DND-41 (cell line): ENCODE measurements at regions not wholly inside any gene's neighbourhood (a gene's known extent, or its start where the extent isn't known, plus 50 kb on each side); places are given as distances from the start of the nearest gene placed in this dataset.

ENCODE experiments used
- ATAC-seq: fragments of 200-7000 bp; cut with Tn5 transposase; 3 replicates; pipeline ENCODE4 v1.9.1; 2021; ENCODE audit warnings: low read depth; ENCODE audit not compliant: insufficient read depth
- DNase-seq: peaks from one replicate; pipeline ENCODE4 v3.0.0-alpha.2; 2020
- H2AFZ ChIP-seq: 2 replicates; pipeline ENCODE4 v1.6.0; 2012; ENCODE audit warnings: low read depth, low read length
- H3K27ac ChIP-seq: 2 replicates; pipeline ENCODE4 v1.5.1; 2012; ENCODE audit warnings: low read length, inconsistent platforms
- H3K27me3 ChIP-seq: fragments of 200-600 bp; sonication (generic); 2 replicates; pipeline ENCODE4 v1.6.0; 2012; ENCODE audit warnings: low read length, mild to moderate bottlenecking, inconsistent platforms; ENCODE audit not compliant: insufficient read depth, poor library complexity
- H3K36me3 ChIP-seq: 2 replicates; pipeline ENCODE4 v1.5.1; 2012; ENCODE audit warnings: low read length, inconsistent platforms; ENCODE audit not compliant: insufficient read depth
- H3K4me1 ChIP-seq: 2 replicates; pipeline ENCODE4 v1.5.1; 2012; ENCODE audit warnings: mild to moderate bottlenecking, low read length; ENCODE audit not compliant: insufficient read depth
- H3K4me2 ChIP-seq: 2 replicates; pipeline ENCODE4 v1.6.0; 2012; ENCODE audit warnings: mild to moderate bottlenecking, moderate library complexity, low read length, inconsistent platforms; ENCODE audit not compliant: insufficient read depth
- H3K4me3 ChIP-seq, 2 experiments: fragments of 200-600 bp in 1 of 2; shearing (Covaris generic) in 1 of 2; 2 replicates each; pipeline ENCODE4 v1.5.1; 2012 to 2016; ENCODE audit warnings: inconsistent platforms in 2 of 2, low read length in 2 of 2, mild to moderate bottlenecking in 2 of 2, low read depth in 1 of 2, moderate library complexity in 1 of 2
- H3K79me2 ChIP-seq: 2 replicates; pipeline ENCODE4 v1.6.0; 2012; ENCODE audit warnings: low read length, inconsistent platforms; ENCODE audit not compliant: insufficient read depth
- H3K9ac ChIP-seq: 2 replicates; pipeline ENCODE4 v1.6.0; 2012; ENCODE audit warnings: low read depth, mild to moderate bottlenecking, inconsistent platforms, low read length, moderate library complexity
- H3K9me3 ChIP-seq: 2 replicates; pipeline ENCODE4 v1.5.1; 2012; ENCODE audit warnings: low read length, moderate library complexity, mild to moderate bottlenecking, inconsistent platforms; ENCODE audit not compliant: insufficient read depth, severe bottlenecking
- H4K20me1 ChIP-seq: 2 replicates; pipeline ENCODE4 v1.6.0; 2012; ENCODE audit warnings: low read length; ENCODE audit not compliant: insufficient read depth
- EZH2 ChIP-seq: IDR thresholded peaks from 3 replicates; pipeline ENCODE4 v1.6.1; 2012; ENCODE audit warnings: borderline replicate concordance, low read depth, mild to moderate bottlenecking, moderate library complexity, low read length, inconsistent platforms; ENCODE audit not compliant: severe bottlenecking
- TF ChIP-seq, protein P1 (sequence below): IDR thresholded peaks from 2 replicates; pipeline ENCODE4 v1.5.1; 2012; ENCODE audit warnings: borderline replicate concordance, low read length, moderate library complexity, mild to moderate bottlenecking; ENCODE audit not compliant: poor library complexity, severe bottlenecking; ENCODE audit errors: extremely low read depth

DNA sequence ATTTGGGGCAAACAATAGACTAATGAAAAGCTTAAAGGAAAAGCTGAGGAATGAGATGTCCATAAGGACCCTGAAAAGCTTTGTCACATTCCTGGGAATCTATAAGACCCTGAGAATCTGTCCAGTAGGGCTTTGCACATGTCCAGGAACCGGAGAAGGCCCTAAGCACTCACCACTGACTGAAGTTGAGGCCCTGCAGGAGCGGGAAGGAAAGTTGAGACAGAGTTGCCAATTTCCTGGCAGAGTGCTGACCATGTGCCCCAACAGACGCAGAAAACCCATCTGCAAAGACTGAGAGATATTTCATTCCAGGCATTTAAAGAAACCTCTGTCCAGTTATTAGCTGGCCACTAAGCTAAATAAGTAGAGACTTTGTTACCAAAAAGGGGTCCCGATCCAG is 890.5 kb downstream of the UQCRFS1 start:
- Histone ChIP-seq H3K4me2 (no peak overlapping the region), H4K20me1 (no peaks in the 10 kb centered on the region), H3K4me1 (peaks cover 5% of the 10 kb centered on the region; the same call in 1 of the 2 replicates), H3K36me3 (no peaks in the 10 kb centered on the region), H3K9me3 (no peaks in the 10 kb centered on the region), H3K9ac (no peak overlapping the region), H3K4me3 (no peak overlapping the region), H3K27me3 (no peaks in the 10 kb centered on the region), H3K79me2 (no peaks in the 10 kb centered on the region), H3K27ac (no peak overlapping the region), H2AFZ (no peak overlapping the region)
- no peak for TF ChIP-seq EZH2
- TF ChIP-seq, protein P1, sequence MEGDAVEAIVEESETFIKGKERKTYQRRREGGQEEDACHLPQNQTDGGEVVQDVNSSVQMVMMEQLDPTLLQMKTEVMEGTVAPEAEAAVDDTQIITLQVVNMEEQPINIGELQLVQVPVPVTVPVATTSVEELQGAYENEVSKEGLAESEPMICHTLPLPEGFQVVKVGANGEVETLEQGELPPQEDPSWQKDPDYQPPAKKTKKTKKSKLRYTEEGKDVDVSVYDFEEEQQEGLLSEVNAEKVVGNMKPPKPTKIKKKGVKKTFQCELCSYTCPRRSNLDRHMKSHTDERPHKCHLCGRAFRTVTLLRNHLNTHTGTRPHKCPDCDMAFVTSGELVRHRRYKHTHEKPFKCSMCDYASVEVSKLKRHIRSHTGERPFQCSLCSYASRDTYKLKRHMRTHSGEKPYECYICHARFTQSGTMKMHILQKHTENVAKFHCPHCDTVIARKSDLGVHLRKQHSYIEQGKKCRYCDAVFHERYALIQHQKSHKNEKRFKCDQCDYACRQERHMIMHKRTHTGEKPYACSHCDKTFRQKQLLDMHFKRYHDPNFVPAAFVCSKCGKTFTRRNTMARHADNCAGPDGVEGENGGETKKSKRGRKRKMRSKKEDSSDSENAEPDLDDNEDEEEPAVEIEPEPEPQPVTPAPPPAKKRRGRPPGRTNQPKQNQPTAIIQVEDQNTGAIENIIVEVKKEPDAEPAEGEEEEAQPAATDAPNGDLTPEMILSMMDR = no peak
- ATAC-seq = no peak
- no peak for DNase-seq

DNA sequence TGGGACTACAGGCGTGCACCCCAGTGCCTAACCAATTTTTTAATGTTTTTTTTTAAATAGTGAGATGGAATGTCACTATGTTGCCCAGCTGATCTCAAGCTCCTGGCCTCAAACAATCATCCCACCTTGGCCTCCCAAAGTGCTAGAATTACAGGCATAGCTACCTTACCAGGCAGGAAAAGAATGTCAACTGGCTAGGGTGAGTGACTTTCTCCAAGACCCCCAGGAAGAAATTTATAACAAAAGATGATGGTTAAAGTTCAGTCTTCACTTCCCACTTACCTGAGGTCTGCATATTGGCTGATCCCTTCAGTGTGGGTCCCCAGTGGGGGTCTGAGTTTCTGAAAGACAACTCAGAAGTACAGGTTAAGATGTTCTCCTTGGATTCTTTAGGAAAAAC is 893.0 kb downstream of the UQCRFS1 start:
- H3K4me1 ChIP-seq = no peaks in the 10 kb centered on the region
- no peak overlapping the region for H3K4me3 ChIP-seq
- H3K36me3 ChIP-seq = no peaks in the 10 kb centered on the region
- no peak for DNase-seq
- no peak overlapping the region for H3K27ac ChIP-seq
- H3K79me2 ChIP-seq = no peaks in the 10 kb centered on the region
- no peaks in the 10 kb centered on the region for H3K27me3 ChIP-seq
- H3K9me3 ChIP-seq = no peaks in the 10 kb centered on the region
- TF ChIP-seq, protein P1 = no peak
- no peak for TF ChIP-seq EZH2
- H2AFZ ChIP-seq = no peak overlapping the region
- H3K4me2 ChIP-seq = no peak overlapping the region
- H3K9ac ChIP-seq = no peak overlapping the region
- H4K20me1 ChIP-seq = no peaks in the 10 kb centered on the region
- no peak for ATAC-seq

DNA sequence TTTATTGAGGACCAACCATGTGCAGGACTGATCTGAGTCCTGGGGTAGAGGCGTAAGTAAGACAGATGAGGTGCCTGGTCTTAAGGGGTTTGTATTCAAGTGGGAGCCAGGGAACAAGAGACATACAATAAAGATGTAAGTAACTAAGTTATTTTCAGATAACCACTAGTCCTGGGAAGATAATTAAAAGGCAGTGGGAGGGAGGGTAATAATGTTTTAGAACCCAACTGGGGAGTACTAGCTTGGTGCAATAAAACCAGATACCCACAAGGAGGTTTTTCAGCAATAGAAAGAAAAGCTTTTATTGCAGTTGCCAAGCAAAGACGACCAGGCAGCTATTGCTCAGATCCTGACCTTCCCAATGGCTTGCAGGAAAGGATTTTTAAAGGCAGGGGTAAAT is 893.7 kb downstream of the UQCRFS1 start:
- Histone ChIP-seq H3K4me2 (no peak overlapping the region), H3K27ac (no peak overlapping the region), H3K4me1 (no peaks in the 10 kb centered on the region), H2AFZ (no peak overlapping the region), H3K79me2 (no peaks in the 10 kb centered on the region), H3K36me3 (no peaks in the 10 kb centered on the region), H3K4me3 (no peak overlapping the region), H3K9ac (no peak overlapping the region), H3K27me3 (no peaks in the 10 kb centered on the region), H4K20me1 (no peaks in the 10 kb centered on the region), H3K9me3 (no peaks in the 10 kb centered on the region)
- TF ChIP-seq, protein P1 = no peak
- no peak for TF ChIP-seq EZH2
- DNase-seq = no peak
- ATAC-seq = no peak
